CD4-positive, alpha-beta T cell treated with Interleukin-17A for 1 hour (primary cell): ENCODE measurements at regions not wholly inside any gene's neighbourhood (a gene's known extent, or its start where the extent isn't known, plus 50 kb on each side); places are given as distances from the start of the nearest gene placed in this dataset.
A peak's percentile ranks its signal among the peaks of the same experiment; 100 is the strongest.

Source experiments
- DNase-seq: peaks from one replicate; pipeline ENCODE4 v3.0.0-alpha.2; 2020

GRCh38 chr17:81345228-81346089, 49.8 kb upstream of the BAHCC1 start:
- DNase-seq = peak; percentile 39
